GM12878 (cell line): ENCODE measurements at regions not wholly inside any gene's neighbourhood (a gene's known extent, or its start where the extent isn't known, plus 50 kb on each side); places are given as distances from the start of the nearest gene placed in this dataset.

ENCODE experiments used
- ATAC-seq: fragments of 200-7000 bp; cut with Tn5 transposase; 3 replicates; pipeline ENCODE4 v1.9.1; 2020; ENCODE audit warnings: mild to moderate bottlenecking, moderate library complexity
- BruUV-seq: library from RNA; stranded (reverse); fragments of 400-500 nt; replicated peaks from 2 replicates; lab custom pipeline; 2021; lab: Mats Ljungman, UMichigan
- CTCF ChIA-PET: fragments of 300-600 bp; sonication (Branson Sonifier 250); formaldehyde crosslinking; extraction: SDS; loops from one replicate; lab custom pipeline; 2021; ENCODE audit warnings: inconsistent platforms; lab: Yijun Ruan, JAX
- POLR2A ChIA-PET: fragments of 350-600 bp; formaldehyde crosslinking; extraction: SDS; loops from one replicate; lab custom pipeline; 2021; ENCODE audit warnings: inconsistent platforms; lab: Charles Lee
- RAD21 ChIA-PET: fragments of 300-600 bp; sonication (Branson Sonifier 250); formaldehyde crosslinking; loops from one replicate; lab custom pipeline; 2023; ENCODE audit warnings: antibody characterized with exemption; ENCODE audit not compliant: unreplicated experiment; lab: Charles Lee
- SMC1A ChIA-PET: fragments of 300-600 bp; sonication (Branson Sonifier 250); formaldehyde crosslinking; loops from one replicate; lab custom pipeline; 2023; ENCODE audit not compliant: unreplicated experiment, uncharacterized antibody; lab: Charles Lee
- DNase-seq: peaks from one replicate; pipeline ENCODE4 v3.0.0-alpha.2; 2011; ENCODE audit warnings: low read depth, low spot score
- FAIRE-seq: peaks from 3 replicates; lab custom pipeline; 2011; peaks lifted over from hg19 to GRCh38; lab: Jason Lieb, UNC
- H2AFZ ChIP-seq: 2 replicates; pipeline ENCODE4 v1.6.0; 2011; ENCODE audit warnings: low read depth, low read length, control low read depth; ENCODE audit not compliant: control insufficient read depth
- H3K27ac ChIP-seq: 2 replicates; pipeline ENCODE4 v1.5.1; 2011; ENCODE audit warnings: control low read depth; ENCODE audit not compliant: control insufficient read depth, insufficient read depth
- H3K27me3 ChIP-seq, 2 experiments: replicated peaks in 1 of 2; 2 replicates each; pipeline versions ENCODE4 v1.6.0 to v1.6.1; 2011; ENCODE audit warnings: low read length in 1 of 2; ENCODE audit not compliant: control insufficient read depth in 2 of 2, insufficient read depth in 2 of 2
- H3K36me3 ChIP-seq, 2 experiments: 2 replicates each; pipeline ENCODE4 v1.5.1; 2011; ENCODE audit warnings: low read length in 1 of 2; ENCODE audit not compliant: control insufficient read depth in 2 of 2, insufficient read depth in 2 of 2
- H3K4me1 ChIP-seq: 2 replicates; pipeline ENCODE4 v1.6.1; 2011; ENCODE audit warnings: mild to moderate bottlenecking, low read length, moderate library complexity, mixed read lengths; ENCODE audit not compliant: control insufficient read depth, insufficient read depth
- H3K4me2 ChIP-seq: 2 replicates; pipeline ENCODE4 v1.6.0; 2011; ENCODE audit warnings: control low read depth; ENCODE audit not compliant: control insufficient read depth, insufficient read depth
- H3K4me3 ChIP-seq: fragments of 200-600 bp; sonication (generic); 2 replicates; pipeline ENCODE4 v1.5.1; 2016
- H3K79me2 ChIP-seq: 2 replicates; pipeline ENCODE4 v1.6.0; 2011; ENCODE audit warnings: low read length; ENCODE audit not compliant: control insufficient read depth, insufficient read depth
- H3K9ac ChIP-seq: 2 replicates; pipeline ENCODE4 v1.8.0; 2011; ENCODE audit warnings: low read length, control low read depth, mixed read lengths; ENCODE audit not compliant: control insufficient read depth, insufficient read depth
- H3K9me3 ChIP-seq: replicated peaks from 3 replicates; pipeline ENCODE4 v1.5.1; 2011; ENCODE audit warnings: mild to moderate bottlenecking, low read length; ENCODE audit not compliant: control insufficient read depth, insufficient read depth
- H4K20me1 ChIP-seq: 2 replicates; pipeline ENCODE4 v1.6.0; 2011; ENCODE audit not compliant: control insufficient read depth, insufficient read depth
- ASH2L ChIP-seq: fragments of 300-600, 200-600 bp; sonication (generic); IDR thresholded peaks from 2 replicates; pipeline ENCODE4 v1.6.1; 2017; ENCODE audit warnings: low read depth, mild to moderate bottlenecking, borderline replicate concordance
- CEBPZ ChIP-seq: fragments of 150-350 bp; IDR thresholded peaks from 2 replicates; pipeline ENCODE4 v1.6.1; 2016; ENCODE audit warnings: low read depth, low read length
- DPF2 ChIP-seq: fragments of 450-650 bp; IDR thresholded peaks from 2 replicates; pipeline ENCODE4 v1.6.1; 2017; ENCODE audit warnings: mild to moderate bottlenecking
- IKZF1 ChIP-seq: fragments of 450-650 bp; conservative IDR thresholded peaks from 2 replicates; pipeline ENCODE4 v1.6.1; 2017; ENCODE audit warnings: antibody characterized with exemption, mild to moderate bottlenecking
- KLF5 ChIP-seq: fragments of 450-650 bp; IDR thresholded peaks from 2 replicates; pipeline ENCODE4 v1.6.1; 2014; ENCODE audit warnings: mild to moderate bottlenecking; ENCODE audit not compliant: partially characterized antibody
- NFYA ChIP-seq: IDR thresholded peaks from 2 replicates; pipeline ENCODE4 v1.6.1; 2011; ENCODE audit warnings: low read depth, mild to moderate bottlenecking, low read length, improper control_type of control experiment, borderline replicate concordance
- NFYB ChIP-seq: IDR thresholded peaks from 2 replicates; pipeline ENCODE4 v1.6.1; 2011; ENCODE audit warnings: low read depth, mild to moderate bottlenecking, low read length, improper control_type of control experiment, moderate library complexity; ENCODE audit not compliant: insufficient read depth
- POLR2AphosphoS5 ChIP-seq: IDR thresholded peaks from 2 replicates; pipeline ENCODE4 v1.6.1; 2011; ENCODE audit warnings: mild to moderate bottlenecking, low read length, inconsistent platforms
- POU2F2 ChIP-seq: IDR thresholded peaks from 3 replicates; pipeline ENCODE4 v1.6.1; 2011; ENCODE audit warnings: low read depth, mild to moderate bottlenecking, low read length, borderline replicate concordance
- SIX5 ChIP-seq: IDR thresholded peaks from 2 replicates; pipeline ENCODE4 v1.6.1; 2011; ENCODE audit warnings: mild to moderate bottlenecking, low read depth, low read length, moderate library complexity; ENCODE audit not compliant: severe bottlenecking
- ZZZ3 ChIP-seq: IDR thresholded peaks from 2 replicates; pipeline ENCODE4 v1.6.1; 2011; ENCODE audit warnings: low read depth; ENCODE audit not compliant: control insufficient read depth, insufficient read length
- WGBS: methylation state at CpG from one replicate; pipeline ENCODE4 v1.1.6; 2016; ENCODE audit warnings: low lambda C conversion rate; ENCODE audit not compliant: insufficient replicate concordance, insufficient coverage; ENCODE audit errors: missing lambda C conversion rate; 5-methylcytosine and 5-hydroxymethylcytosine counted together
- in situ Hi-C: fragments of 300-500 bp; cut with MboI; formaldehyde crosslinking; loops from 9 replicates; pipeline ENCODE4 v1.14.3; 2018; ENCODE audit warnings: mixed read lengths
- intact Hi-C: fragments of 100-400 bp; cut with micrococcal nuclease; formaldehyde crosslinking; loops from one replicate; pipeline ENCODE4 v1.14.2; 2022; ENCODE audit not compliant: unreplicated experiment
- TF ChIP-seq, protein P1 (sequence below): fragments of 450-650 bp; formaldehyde crosslinking; IDR thresholded peaks from 2 replicates; pipeline ENCODE4 v1.5.0; 2022; ENCODE audit warnings: mild to moderate bottlenecking, missing genetic modification characterization

DNA sequence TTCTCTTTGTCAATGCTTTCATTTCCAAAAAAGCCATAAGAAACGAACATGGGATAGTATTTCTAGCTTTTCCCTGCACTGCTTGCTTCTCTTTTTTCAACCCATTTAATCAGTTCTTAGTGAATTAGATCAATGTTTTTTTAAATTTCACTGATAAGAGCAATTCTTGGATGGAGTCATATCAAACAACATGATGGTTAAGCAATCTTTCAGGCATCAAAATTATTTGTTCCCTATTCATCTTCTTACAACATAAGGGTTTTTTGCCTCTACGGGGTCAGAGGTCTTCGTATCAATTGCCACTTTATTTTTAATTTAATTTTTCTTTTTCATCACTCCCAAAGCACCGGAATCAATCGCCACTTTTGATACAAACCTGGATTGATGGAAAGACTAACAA lies 103.8 kb upstream of the RESF1 start:
- no peaks in the 10 kb centered on the region for H3K27me3 ChIP-seq
- in situ Hi-C loops = no loop called here
- H3K27ac ChIP-seq = no peak overlapping the region
- ChIA-PET CTCF (no interaction called here), SMC1A (interaction anchor here (1.1 kb wide), 1 partner anchor 34 kb away, joined by 3 read pairs; no protein-coding TSS in a partner anchor), RAD21 (no interaction called here)
- ATAC-seq = no peak
- no peak overlapping the region for H3K4me3 ChIP-seq
- WGBS = 84% methylated on average over 5 of the region's 5 CpGs
- TF ChIP-seq POLR2AphosphoS5 (no peak), IKZF1 (no peak), POU2F2 (no peak), ZZZ3 (no peak), NFYA (no peak)
- TF ChIP-seq, all 136 proteins: peak for 0
- Histone ChIP-seq H2AFZ (no peak overlapping the region), H3K9ac (no peak overlapping the region), H3K79me2 (no peaks in the 10 kb centered on the region), H3K4me2 (no peak overlapping the region), H4K20me1 (no peaks in the 10 kb centered on the region), H3K36me3 (no peaks in the 10 kb centered on the region), H3K4me1 (peaks cover 6% of the 10 kb centered on the region; the same call in 1 of the 2 replicates), H3K9me3 (peaks cover 10% of the 10 kb centered on the region)
- intact Hi-C loops = no loop called here
- FAIRE-seq (no peak), DNase-seq (no peak)
- no TSS peak for BruUV-seq
- POLR2A ChIA-PET = no interaction called here

DNA sequence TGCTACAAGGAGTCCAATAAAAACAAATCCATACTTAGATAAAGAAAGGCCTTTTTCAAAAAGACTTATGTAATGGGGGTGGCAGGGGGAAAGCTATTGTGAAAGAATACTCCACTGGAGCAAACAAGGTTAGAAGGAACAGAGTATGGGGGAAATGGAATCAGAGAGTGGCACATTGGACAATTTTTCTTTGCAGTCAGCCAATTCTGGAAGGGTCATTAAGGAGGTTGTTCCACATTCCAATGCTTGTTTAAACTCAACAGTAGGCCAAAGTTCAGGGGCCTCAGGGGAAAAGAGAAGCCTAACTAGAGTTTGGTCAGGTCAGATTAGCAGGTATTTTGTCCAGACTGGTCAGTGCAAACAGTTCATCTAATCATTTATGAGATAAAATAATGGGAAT lies 105.2 kb upstream of the RESF1 start:
- CTCF ChIA-PET = no interaction called here
- TF ChIP-seq SIX5 = no peak
- no peak for TF ChIP-seq ZZZ3
- no peak for TF ChIP-seq DPF2
- TF ChIP-seq KLF5 = no peak
- TF ChIP-seq, protein P1, sequence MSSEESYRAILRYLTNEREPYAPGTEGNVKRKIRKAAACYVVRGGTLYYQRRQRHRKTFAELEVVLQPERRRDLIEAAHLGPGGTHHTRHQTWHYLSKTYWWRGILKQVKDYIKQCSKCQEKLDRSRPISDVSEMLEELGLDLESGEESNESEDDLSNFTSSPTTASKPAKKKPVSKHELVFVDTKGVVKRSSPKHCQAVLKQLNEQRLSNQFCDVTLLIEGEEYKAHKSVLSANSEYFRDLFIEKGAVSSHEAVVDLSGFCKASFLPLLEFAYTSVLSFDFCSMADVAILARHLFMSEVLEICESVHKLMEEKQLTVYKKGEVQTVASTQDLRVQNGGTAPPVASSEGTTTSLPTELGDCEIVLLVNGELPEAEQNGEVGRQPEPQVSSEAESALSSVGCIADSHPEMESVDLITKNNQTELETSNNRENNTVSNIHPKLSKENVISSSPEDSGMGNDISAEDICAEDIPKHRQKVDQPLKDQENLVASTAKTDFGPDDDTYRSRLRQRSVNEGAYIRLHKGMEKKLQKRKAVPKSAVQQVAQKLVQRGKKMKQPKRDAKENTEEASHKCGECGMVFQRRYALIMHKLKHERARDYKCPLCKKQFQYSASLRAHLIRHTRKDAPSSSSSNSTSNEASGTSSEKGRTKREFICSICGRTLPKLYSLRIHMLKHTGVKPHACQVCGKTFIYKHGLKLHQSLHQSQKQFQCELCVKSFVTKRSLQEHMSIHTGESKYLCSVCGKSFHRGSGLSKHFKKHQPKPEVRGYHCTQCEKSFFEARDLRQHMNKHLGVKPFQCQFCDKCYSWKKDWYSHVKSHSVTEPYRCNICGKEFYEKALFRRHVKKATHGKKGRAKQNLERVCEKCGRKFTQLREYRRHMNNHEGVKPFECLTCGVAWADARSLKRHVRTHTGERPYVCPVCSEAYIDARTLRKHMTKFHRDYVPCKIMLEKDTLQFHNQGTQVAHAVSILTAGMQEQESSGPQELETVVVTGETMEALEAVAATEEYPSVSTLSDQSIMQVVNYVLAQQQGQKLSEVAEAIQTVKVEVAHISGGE (CRISPR knock-in tag) = no peak
- TF ChIP-seq NFYB = no peak
- no peak for TF ChIP-seq CEBPZ
- TF ChIP-seq ASH2L = no peak

More for the DNA sequence above, 105.2 kb upstream of the RESF1 start:
- no TSS peak for BruUV-seq
- no peaks in the 10 kb centered on the region for H3K4me1 ChIP-seq
- no peaks in the 10 kb centered on the region for H4K20me1 ChIP-seq
- no peak for ATAC-seq
- H3K79me2 ChIP-seq = no peaks in the 10 kb centered on the region
- RAD21 ChIA-PET = no interaction called here
- SMC1A ChIA-PET = interaction anchor here (1.3 kb wide), 1 partner anchor 75 kb away, joined by 3 read pairs; no protein-coding TSS in a partner anchor
- H3K36me3 ChIP-seq = no peaks in the 10 kb centered on the region
- in situ Hi-C loops = no loop called here
- no peak for FAIRE-seq
- no peak overlapping the region for H3K4me2 ChIP-seq
- H3K9me3 ChIP-seq = peaks cover 3% of the 10 kb centered on the region
- intact Hi-C loops = no loop called here
- DNase-seq = no peak
- no peak overlapping the region for H3K27ac ChIP-seq
- H3K9ac ChIP-seq = no peak overlapping the region
- no peak overlapping the region for H3K4me3 ChIP-seq
- H2AFZ ChIP-seq = no peak overlapping the region
- no peaks in the 10 kb centered on the region for H3K27me3 ChIP-seq
- POLR2A ChIA-PET = no interaction called here
